ENCODE measurements at regions not wholly inside any gene's neighbourhood (a gene's known extent, or its start where the extent isn't known, plus 50 kb on each side); places are given as distances from the start of the nearest gene placed in this dataset.

DNA sequence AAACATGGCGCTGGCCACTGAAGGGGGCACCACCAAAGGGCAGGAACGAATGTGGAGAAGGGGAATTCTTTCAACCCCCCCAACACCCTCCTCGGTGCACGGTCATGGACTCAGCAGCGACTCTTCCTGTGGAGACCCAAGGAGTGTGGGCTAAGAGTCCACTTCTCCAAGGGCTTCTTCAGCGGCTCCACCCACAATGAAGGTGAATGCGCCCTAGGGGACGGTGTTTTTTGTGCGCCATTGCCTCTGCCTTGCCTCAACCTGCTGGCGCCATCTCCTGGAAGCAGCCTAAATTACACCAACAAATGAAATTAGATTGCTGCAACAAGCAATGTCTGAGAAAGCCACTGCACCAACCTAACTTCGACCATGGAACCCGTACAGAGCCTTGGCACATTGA is 169.2 kb upstream of the MAGEB18 start:
- TF ChIP-seq EZH2 (IDR thresholded peaks at IDR 0.05): no peak
- no peak for TF ChIP-seq POLR2AphosphoS5 (IDR thresholded peaks at IDR 0.05; ENCODE audit: borderline replicate concordance, low read depth, low read length)
